Right atrium auricular region (tissue), 2 donors: ENCODE measurements at regions not wholly inside any gene's neighbourhood (a gene's known extent, or its start where the extent isn't known, plus 50 kb on each side); places are given as distances from the start of the nearest gene placed in this dataset.

Experiments
- DNase-seq: peaks from one replicate; pipeline ENCODE4 v3.0.0-alpha.2; 2019; ENCODE audit warnings: low spot score
- H3K27ac ChIP-seq, 2 donors: fragments of 200-600 bp; sonication (generic); 1 replicate in 1 of 2; 2 replicates in 1 of 2; pipeline ENCODE4 v1.5.1; 2016 to 2019
- H3K27me3 ChIP-seq, 2 donors: fragments of 200-600 bp; sonication (generic); one replicate each; pipeline versions ENCODE4 v1.5.1 to v1.6.0; 2017 to 2019
- H3K36me3 ChIP-seq: fragments of 200-600 bp; sonication (generic); one replicate; pipeline ENCODE4 v1.5.1; 2016
- H3K4me1 ChIP-seq, 2 donors: fragments of 200-600 bp; sonication (generic); one replicate each; pipeline versions ENCODE4 v1.5.1 to v1.6.0; 2017 to 2019
- H3K4me3 ChIP-seq, 2 donors: fragments of 200-600 bp; sonication (generic); 1 replicate in 1 of 2; 2 replicates in 1 of 2; pipeline ENCODE4 v1.5.1; 2017 to 2019; ENCODE audit warnings: mild to moderate bottlenecking in 1 of 2, moderate library complexity in 1 of 2
- H3K9me3 ChIP-seq, 2 donors: fragments of 200-600 bp; sonication (generic); one replicate each; pipeline ENCODE4 v1.5.1; 2019
- CTCF ChIP-seq, 2 donors: fragments of 200-600 bp; sonication (generic); IDR thresholded peaks; one replicate each; pipeline ENCODE4 v1.5.1; 2019; ENCODE audit warnings: antibody characterized with exemption in 2 of 2

DNA sequence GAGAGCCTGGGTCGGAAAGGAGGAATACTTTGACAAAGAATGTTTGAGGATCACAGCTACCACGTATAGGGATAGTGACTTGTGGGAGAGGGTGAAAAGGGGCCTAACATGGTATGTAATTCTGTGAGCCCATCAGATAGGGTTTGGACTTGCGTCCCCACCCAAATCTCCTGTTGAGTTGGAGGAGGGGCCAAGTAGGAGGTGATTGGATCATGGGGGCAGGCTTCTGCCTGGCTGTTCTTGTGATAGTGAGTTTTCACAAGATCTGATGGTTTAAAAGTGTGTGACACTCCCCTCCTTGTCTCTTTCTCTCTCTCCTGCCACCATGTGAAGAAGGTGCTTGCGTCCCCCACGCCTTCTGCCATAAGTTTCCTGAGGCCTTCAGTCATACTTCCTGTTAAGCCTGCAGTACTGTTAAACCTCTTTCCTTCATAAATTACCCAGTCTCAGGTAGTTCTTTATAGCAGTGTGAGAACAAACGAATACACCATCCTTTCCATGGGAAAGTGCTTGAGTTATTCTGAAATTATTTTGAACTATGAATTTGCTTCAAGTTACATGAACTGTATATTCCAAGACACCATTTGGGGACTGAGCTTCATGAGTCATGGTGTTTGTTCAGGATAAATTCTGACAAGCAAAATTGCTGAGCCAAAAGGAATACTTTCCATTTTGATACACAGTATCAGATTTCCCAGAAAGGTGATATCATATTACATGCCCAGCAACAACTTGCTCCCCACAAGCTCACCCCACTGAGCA lies 68.8 kb upstream of the SSBP2 start:
- no peaks in the 10 kb centered on the region for H3K9me3 ChIP-seq
- H3K4me3 ChIP-seq = no peak overlapping the region
- H3K4me1 ChIP-seq = no peaks in the 10 kb centered on the region
- no peak for TF ChIP-seq CTCF (IDR thresholded peaks at IDR 0.05)
- DNase-seq = no peak
- no peaks in the 10 kb centered on the region for H3K27me3 ChIP-seq
- no peaks in the 10 kb centered on the region for H3K36me3 ChIP-seq
- no peak overlapping the region for H3K27ac ChIP-seq

DNA sequence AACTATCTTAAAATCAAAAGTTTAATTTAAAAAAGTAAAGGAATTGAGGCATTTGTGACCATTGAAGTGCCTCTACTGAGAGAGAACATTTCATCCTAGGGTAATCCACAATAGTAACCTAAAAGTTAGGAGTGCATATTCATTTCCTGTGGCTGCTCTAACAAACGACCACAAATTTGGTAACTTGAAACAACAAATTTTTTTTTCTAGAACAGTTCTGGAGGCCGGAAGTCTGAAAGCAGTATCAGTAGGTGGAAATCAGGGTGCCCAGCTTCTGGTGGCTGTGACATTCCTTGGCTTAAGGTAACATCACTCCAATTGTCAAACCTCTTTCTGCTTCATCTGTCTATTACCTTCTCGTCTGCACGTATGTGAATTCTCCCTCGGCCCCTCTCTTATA lies 67.1 kb upstream of the SSBP2 start:
- Histone ChIP-seq H3K27me3 (no peaks in the 10 kb centered on the region), H3K4me3 (no peak overlapping the region), H3K36me3 (no peaks in the 10 kb centered on the region), H3K9me3 (no peaks in the 10 kb centered on the region), H3K27ac (no peak overlapping the region), H3K4me1 (no peaks in the 10 kb centered on the region)
- TF ChIP-seq CTCF (IDR thresholded peaks at IDR 0.05) = no peak
- no peak for DNase-seq

- H3K4me3 ChIP-seq = no peak overlapping the region
- H3K27ac ChIP-seq = no peak overlapping the region
- DNase-seq = no peak
- no peaks in the 10 kb centered on the region for H3K9me3 ChIP-seq
- H3K36me3 ChIP-seq = no peaks in the 10 kb centered on the region
- no peak for TF ChIP-seq CTCF (IDR thresholded peaks at IDR 0.05)
- H3K4me1 ChIP-seq = no peaks in the 10 kb centered on the region
- no peaks in the 10 kb centered on the region for H3K27me3 ChIP-seq
Measured at GRCh38 chr5:81817086-81817485, 66.2 kb upstream of the SSBP2 start.

GRCh38 chr5:81815321-81815720 lies 64.4 kb upstream of the SSBP2 start:
- Histone ChIP-seq H3K9me3 (no peaks in the 10 kb centered on the region), H3K4me3 (no peak overlapping the region), H3K36me3 (no peaks in the 10 kb centered on the region), H3K27ac (no peak overlapping the region), H3K4me1 (no peaks in the 10 kb centered on the region), H3K27me3 (no peaks in the 10 kb centered on the region)
- DNase-seq = no peak
- no peak for TF ChIP-seq CTCF (IDR thresholded peaks at IDR 0.05)

- H3K27me3 ChIP-seq = no peaks in the 10 kb centered on the region
- no peak for TF ChIP-seq CTCF (IDR thresholded peaks at IDR 0.05)
Measured at GRCh38 chr5:81808106-81808505, 57.2 kb upstream of the SSBP2 start.

GRCh38 chr5:81805086-81805485 lies 54.2 kb upstream of the SSBP2 start:
- H3K9me3 ChIP-seq = peaks cover 0 to 19% of the 10 kb centered on the region in 2 donors
- no peak overlapping the region for H3K4me3 ChIP-seq
- no peak for DNase-seq
- H3K4me1 ChIP-seq = no peaks in the 10 kb centered on the region
- no peak for TF ChIP-seq CTCF (IDR thresholded peaks at IDR 0.05)
- H3K27me3 ChIP-seq = no peaks in the 10 kb centered on the region
- H3K27ac ChIP-seq = no peak overlapping the region
- no peaks in the 10 kb centered on the region for H3K36me3 ChIP-seq

More at GRCh38 chr5:81808106-81808505, 57.2 kb upstream of the SSBP2 start:
- Histone ChIP-seq H3K4me3 (no peak overlapping the region), H3K36me3 (no peaks in the 10 kb centered on the region), H3K9me3 (peaks cover 0 to 19% of the 10 kb centered on the region in 2 donors), H3K4me1 (no peaks in the 10 kb centered on the region), H3K27ac (no peak overlapping the region)
- DNase-seq = no peak
